NOMO-1 (cell line): ENCODE measurements at regions not wholly inside any gene's neighbourhood (a gene's known extent, or its start where the extent isn't known, plus 50 kb on each side); places are given as distances from the start of the nearest gene placed in this dataset.
"Not testable (repeated sequence)": the region's sequence is repeated elsewhere in the genome, so short reads cannot be mapped to it uniquely, and the experiment has no call there.

Source experiments
- DNase-seq, 2 experiments: peaks; one replicate each; lab custom pipeline; 2025; ENCODE audit not compliant: unreplicated experiment in 2 of 2; lab: John Stamatoyannopoulos, UW

DNA sequence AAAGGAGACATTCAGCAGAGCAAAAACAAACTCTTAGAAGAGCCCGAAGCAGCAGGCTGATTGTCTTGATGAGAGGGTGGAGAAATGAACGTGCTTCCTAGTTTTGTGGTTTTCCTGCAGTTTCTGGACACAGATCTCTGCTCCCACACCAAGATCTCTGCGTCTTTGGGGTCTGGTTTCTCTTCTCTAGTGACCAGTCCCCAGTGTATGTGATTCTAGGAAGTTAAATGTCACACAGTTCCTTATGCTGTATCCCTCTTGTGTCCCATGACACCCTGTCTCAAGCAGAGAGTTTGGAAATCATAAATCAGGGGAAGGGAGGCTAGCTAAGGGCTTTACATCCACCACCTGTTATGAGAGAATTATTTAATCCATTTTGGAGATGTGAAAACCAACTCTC lies 55.4 kb upstream of the KLF14 start:
- DNase-seq: no peak

DNA sequence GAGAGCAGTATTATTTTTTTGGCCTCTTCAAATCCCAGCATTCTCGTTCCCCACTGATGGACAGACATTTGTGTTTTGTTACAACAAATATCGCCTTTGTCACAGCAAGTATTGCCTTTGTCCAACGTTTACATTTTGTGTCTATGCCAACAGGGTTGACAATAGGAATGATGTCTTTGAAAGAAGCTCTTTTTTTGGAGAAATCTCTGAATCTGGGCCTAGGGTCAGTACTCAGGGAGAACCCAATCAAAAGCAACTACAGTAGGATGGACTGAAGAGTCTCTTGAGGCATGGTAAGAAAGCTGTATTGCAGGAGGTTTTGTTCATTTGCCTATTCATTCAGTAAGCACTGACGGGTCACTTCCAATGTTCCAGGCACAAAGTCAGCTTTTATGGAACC lies 57.7 kb upstream of the KLF14 start:
- no peak for DNase-seq

DNA sequence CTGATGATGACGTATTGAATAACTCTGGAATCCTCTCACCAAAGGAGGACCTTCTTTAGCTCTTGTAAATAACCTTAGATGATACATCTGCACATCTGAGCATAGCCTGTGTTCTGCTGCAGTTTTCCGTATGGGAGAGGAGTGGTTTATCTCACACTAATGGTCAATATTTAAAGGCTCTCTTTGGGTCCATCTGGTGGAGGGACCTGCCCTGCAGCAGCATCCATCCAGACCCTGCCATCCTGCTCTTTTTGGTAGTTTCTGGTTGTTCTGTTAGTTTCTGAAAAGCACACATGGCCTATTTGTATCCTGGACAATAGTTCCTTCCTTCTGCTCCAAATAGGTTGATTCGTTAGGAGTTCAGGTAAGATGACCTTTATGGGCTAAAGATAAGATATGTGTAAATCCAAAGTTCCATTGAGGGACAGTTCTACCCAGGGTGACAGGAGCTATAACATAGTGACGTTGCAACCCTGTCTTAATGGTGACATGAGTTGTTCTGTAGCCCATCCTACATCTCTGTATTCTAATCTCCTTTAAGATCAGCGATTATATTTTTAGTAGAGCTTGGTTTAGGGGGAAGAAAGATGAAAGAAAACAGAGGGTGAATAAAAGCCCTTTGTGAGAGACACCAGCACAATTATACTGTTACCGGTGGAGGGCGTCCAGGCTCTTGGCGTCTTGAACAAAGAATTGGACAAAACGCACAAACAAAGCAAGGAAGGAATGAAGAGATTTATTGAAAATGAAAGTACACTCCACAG lies 60.0 kb upstream of the KLF14 start:
- no peak for DNase-seq

DNA sequence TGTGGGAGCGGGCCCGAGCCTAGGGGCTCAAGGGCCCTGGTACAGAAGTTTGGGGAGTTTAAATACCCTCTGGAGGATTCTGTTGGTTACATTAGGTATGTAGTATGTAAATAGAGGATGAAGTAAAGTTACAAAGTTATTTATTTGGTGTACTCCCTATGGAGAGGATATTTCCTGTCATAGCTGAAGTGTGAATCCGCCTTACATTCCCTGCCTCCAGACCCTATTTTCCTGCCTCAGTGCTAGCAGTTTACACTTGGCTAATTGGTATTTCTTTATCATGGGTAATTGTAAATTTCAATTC lies 60.6 kb upstream of the KLF14 start:
- no peak for DNase-seq

DNA sequence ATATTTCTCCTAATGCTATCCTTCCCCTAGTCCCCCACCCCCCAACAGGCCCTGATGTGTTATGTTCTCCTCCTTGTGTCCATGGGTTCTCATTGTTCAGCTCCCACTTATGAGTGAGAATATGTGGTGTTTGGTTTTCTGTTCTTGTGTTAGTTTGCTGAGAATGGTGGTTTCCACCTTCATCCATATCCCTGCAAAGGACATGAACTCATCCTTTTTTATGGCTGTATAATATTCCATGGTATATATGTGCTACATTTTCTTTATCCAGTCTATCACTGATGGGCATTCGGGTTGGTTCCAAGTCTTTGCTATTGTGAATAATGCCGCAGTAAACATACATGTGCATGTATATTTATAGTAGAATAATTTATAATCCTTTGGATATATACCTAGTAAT lies 62.4 kb upstream of the KLF14 start:
- not testable (repeated sequence) for DNase-seq

DNA sequence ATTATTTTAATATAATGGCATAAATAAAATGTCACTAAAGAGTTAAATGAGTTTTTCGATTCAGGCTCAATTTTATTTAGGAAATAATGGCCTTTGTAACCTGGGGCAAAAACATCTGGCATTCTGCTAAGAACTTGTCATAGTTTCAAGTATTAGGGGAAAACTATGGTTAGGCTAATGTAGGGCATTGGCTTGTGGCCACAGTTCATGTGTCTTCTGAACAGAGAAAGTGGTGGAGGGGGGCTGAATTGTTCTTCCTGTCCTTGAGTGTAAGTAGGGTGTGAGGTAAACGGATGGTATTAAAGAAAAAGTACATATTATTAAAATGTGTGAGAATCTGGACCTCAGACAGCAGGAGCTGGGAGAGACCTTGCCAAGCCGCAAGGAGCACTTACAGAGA lies 69.1 kb upstream of the KLF14 start:
- DNase-seq: no peak

DNA sequence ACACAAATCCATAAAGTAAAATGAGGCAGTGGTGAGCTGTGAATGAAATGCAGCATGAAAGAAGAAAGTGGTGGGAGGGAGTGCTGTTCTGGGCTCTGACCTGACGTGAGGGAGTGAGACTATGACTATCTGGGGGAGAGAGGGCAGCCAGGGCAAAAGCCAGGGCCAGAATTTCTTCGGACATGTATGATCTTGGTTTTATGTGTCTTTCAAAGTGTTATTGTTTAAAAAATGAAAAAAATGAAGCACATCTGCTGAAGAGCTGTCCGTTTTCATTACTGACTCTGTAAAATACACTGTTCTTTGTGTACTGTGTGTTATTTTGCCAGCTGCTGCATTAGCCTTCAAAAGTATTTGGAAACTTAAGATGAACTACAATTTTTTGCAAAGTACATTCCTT lies 70.2 kb upstream of the KLF14 start:
- DNase-seq: no peak

DNA sequence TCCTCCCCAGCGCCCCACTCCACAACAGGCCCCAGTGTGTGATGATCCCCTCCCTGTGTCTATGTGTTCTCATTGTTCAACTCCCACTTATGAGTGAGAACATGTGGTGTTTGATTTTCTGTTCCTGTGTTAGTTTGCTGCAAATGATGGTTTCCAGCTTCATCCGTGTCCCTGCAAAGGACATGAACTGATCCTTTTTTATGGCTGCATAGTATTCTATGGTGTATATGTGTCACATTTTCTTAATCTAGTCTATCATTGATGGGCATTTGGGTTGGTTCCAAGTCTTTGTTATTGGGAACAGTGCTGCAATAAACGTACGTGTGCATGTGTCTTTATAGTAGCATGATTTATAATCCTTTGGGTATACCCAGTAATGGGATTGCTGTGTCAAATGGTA lies 78.8 kb upstream of the KLF14 start:
- DNase-seq: not testable (repeated sequence)

DNA sequence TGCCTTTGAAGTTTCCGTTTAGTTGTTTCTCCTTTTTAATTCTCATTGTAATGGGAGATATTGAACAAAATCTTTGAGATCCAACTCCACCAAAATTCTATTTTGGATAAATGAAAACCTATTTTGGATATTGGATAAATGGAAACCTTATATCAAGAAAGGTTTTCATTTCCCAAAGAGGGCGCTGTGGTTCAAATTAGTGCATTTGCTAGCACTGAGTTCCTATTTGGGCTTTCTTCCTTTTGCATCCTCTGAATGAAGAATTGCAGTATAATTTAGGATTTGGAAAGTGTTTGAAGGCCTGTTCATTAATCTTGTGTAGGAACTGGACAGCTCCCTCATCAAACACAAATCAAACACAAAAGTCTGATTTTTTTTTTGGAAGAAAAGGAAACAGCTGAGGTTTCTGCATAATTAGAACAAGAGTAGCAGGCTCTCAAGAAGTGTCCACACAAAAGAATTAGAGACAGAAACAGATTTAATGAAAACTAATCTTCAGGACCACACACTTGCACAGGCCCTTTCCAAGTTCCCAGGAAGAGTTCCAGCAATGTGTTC lies 80.8 kb upstream of the KLF14 start:
- DNase-seq: no peak

DNA sequence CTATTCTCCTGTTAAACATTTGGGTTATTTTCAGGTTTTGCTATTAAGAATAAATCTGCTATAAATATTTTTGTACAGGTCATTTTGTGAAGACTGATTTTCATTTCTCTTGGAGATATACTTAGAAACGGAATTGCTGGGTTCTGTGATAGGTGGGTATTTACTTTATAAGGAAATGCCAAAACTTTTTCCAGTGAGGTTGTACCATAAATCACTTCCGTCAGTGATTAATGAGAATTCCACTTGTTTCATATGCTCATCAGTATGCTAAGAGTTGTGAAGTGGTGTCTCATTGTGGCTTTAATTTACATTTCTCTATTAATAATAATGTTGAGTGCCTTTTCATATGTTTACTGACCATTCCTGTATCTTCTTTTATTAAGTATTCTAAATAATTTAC lies 84.0 kb upstream of the KLF14 start:
- DNase-seq: no peak

DNA sequence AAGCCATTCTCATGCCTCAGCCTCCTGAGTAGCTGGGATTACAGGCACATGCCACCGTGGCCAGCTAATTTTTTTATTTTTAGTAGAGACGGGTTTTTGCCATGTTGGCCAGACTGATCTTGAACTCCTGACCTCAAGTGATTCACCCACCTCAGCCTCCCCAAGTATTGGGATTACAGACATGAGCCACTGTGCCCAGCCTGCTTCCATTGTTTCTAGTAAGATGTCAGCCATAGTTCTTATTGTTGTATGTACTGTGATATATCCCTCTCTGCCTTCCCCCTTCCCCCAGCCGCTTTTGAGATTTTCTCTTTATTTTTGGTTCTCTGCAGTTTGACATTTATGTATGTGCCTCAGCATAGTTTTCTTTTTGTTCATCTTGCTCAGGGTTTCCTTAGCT lies 87.9 kb upstream of the KLF14 start:
- no peak for DNase-seq

DNA sequence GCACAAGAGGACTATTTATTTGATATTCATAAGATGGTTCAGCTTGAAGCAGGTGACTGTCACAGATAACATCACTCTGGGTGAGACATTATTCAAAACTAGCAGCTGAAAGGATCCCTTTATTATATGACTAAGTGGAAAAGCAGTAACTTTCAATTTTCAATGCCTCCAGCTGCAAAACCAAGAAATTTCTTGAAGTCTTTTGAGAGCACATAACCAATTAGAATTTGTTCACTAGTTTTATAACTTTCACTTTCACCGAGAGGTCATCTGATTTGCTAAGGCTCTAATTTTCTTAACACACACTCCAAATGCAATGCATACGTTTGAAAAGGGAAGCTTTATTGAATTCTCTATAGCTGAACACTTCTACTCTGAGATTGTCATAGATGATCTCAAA lies 88.6 kb upstream of the KLF14 start:
- DNase-seq: peak in 1 of 2 experiments; percentile 4

DNA sequence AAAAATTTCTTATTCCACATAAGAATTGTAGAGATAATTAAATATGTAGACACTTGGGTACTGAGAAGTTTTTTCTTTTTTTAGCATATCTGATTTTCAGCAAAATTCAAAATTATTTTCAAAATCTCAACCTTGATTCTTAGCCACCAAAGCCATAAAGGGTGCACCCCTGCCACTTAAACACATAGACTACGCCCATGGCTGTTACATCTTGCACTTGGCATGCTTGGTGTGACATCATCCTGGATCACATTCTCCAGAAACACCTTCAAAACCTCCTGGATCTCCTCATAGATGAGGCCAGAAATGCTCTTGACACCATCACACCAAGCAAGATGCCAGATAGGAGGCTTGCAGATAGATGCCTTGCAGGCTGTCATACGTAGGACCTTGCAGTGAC lies 89.1 kb upstream of the KLF14 start:
- no peak for DNase-seq

DNA sequence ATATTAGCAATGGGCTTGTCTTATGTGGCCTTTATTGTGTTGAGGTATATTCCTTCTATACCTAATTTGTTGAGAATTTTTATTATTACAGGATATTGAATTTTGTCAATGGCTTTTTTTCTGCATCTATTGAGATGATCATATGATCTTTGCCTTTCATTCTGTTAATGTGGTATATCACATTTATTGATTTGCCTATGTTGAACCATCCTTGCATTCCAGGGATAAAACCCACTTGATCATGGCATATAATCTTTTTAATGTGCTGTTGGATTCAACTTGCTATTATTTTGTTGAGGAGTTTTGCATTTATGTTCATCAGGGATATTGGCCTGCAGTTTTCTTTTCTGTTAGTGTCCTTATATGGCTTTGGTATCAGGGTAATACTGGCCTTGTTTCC lies 91.8 kb upstream of the KLF14 start:
- no peak for DNase-seq

DNA sequence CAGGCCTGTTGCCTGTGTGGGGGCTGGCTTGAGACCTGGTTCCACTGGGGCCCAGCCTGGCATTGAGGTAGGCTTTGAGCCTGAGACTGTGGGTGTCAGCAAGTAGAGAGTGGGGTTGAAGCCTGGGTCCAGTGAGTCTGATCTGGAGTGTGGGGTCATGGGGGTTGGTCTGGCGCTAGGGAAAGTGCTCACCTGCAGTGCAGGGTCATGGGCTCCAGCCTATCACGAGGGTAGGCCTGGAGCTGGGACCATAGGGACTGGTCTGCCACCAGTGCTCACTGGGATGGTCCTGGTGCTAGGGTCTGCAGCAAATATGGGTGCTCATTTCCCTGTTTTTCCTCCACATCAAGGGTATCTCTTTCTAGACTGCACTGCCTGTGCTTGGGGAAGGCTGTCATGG lies 95.4 kb upstream of the KLF14 start:
- no peak for DNase-seq

DNA sequence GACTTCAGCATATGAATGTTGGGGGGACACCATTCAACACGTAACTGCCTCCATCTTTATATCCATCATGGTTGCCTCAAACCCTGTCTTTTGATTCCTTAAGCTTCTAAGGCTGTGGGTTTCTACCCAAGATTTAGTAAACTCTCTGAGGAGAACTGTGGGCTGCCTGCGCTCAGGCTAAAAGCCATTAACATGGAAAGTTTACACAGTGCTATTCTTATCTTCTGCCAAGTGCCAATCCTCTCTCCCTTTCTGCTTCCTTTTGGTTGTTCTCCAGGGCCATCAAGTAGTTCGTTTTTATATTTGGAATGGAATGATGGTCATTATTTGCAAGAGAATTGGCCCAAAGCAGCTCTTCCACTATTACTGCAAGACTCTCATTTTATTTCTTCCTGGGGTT lies 97.3 kb upstream of the KLF14 start:
- no peak for DNase-seq

DNA sequence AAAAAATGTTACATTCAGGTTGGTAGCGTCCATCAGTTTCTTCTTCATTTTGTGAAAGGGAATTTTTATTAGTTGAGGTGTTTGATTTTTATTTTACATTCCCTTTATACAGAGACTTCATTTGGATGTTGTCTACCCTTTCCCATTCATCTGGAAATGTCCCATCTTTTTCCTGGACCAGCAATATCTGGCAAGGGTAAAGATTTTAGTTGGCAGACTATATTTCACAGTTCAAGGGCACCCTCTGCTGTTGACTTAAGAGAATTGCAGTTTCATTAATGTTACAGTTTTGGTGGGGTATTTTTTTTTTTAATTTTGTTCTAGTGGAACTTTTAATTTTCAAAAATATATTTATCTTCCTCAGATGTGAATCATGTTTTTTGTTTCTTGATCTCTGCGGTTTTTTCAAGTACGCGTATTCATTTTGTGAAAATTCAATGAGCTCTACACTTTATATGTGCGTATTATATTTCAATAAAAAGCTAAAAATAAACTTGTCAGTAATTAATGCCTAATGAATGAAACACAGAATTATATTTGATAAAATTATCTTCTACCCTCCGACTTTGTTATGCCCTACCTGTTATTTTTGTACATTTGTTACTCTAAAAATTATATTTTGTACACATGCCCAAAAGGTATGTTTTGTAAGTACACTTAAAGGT lies 97.9 kb upstream of the KLF14 start:
- DNase-seq: no peak

DNA sequence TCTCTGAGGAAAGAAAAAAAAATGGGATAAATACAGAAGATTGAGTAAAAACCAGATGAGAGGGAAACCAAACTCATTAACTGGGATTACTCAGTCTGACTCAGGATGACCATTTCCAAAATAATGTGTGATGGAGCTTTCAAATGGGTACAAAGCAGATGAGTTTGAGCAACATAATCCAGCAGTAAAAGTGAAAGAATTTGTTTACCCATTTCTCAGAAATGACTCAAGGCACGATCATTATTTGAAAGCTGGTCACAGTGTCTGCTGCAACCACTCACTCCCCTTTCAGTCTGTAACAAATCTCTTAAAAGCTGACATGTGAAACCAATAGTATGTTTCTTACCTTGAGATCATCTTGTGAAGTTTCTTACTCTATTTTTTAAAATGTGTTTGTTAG lies 104.7 kb upstream of the KLF14 start:
- no peak for DNase-seq

DNA sequence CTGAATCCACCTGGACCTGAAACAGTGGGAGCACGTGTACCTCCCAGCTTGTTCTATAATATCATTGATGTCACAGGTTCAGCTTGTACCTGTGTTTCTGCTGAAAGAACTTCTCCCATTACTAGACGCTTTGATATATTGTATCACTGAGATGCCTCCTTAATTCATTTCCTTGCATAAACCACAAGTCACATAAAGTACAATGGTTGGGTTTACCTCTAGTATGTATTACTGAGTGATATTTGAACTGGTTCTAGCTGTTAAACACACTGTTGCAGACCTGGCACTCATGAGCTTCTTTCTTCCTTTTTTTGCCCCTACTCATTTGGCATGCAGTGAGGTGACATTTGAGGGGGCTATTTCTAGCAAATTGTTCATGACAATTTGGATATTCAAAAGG lies 106.6 kb upstream of the KLF14 start:
- DNase-seq: no peak

DNA sequence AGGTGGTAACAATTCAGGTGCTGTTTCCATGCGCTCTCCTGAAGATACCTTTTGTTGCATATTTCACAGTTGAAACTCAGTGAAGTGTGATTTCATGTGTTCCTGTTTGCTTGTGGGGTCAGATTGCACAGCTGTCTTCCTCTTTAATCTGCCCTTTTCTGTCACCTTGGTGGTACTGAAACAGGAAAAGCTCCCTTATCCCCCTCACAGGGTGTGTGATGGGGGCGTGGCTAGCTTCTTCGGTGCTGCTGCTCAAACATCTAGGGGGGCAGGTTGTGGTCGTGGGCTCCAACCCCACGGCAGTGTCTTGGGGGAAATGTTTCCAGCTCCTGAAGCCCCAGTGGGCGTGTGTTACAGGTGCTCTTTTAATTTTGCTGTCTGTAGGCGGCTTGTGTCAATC lies 107.4 kb upstream of the KLF14 start:
- DNase-seq: no peak

DNA sequence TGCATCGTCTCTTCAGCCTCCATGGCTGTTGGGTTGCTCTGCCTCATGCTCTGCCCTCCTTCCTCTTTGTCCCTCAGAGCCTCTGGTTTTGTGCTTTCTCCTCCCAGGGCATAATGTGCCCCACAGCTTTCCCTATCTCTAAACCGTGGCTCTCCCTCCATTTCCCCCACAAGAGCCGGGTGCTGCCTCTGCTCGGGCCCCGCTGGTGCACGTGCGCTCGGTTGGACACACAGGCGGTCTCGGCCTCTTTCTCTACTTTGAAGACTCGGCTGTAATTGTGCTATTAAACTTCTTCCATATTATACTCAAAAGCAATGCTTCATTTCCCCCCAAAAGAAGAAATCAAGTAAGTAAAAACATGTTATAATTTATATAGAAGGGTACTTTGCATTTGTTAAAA lies 109.7 kb upstream of the KLF14 start:
- no peak for DNase-seq

DNA sequence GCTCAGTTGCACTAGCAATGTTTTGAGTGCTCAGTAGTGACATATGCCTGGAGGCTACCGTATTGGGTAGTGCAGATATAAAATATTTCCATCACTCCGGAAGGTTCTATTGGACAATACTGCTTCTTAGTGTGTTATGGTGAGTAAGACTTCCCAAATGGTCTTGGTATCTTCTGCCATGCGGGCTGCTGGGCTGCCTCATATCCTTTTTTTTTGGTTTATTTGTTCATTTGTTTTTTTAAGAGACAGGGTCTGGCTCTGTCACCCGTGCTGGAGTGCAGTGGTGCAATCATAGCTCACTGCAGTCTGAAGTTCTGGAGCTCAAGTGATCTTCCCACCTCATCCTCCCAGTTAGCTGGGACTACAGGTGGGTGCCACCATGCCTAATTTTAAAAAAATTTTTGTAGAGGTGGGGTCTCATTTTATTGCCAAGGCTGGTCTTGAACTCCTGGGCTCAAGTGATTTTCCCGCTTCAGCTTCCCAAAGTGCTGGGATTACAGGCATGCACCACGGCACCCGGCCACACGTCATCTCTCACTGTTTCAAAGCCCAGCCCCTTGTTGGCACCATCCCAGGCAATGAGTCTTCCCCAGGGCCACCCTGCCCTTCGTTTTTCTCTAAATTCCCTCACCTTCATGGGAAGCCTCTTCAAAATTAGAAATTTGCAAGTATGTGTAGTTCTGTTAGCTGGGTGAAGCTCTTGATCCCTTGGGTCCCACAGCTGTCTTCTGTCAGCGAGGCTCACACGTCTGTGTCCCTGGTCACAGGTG lies 111.0 kb upstream of the KLF14 start:
- no peak for DNase-seq
